Kidney tubule cell (primary cell): ENCODE measurements at regions not wholly inside any gene's neighbourhood (a gene's known extent, or its start where the extent isn't known, plus 50 kb on each side); places are given as distances from the start of the nearest gene placed in this dataset.

Source experiments
- DNase-seq: peaks from one replicate; pipeline ENCODE4 v3.0.0-alpha.2; 2018; ENCODE audit warnings: low spot score

DNA sequence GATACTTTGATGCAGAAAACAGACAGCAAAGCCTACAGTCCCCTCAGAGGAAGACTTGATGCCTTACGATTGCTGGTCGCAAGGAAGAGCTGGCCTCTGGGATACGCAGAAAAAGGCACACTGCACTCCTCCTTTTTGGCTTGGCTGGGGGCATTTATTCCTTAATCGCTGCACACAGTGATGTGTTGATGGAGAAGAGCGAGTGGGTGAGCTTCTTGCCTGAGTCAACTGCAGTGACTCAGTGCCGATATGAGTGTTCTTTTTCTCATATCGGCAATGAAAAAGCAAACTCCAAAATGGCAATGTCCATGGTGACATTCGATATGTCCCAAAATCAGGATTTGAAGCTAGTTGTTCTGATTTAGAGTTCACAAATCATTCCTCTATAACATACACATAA is 794.8 kb downstream of the HACE1 start:
- no peak for DNase-seq

DNA sequence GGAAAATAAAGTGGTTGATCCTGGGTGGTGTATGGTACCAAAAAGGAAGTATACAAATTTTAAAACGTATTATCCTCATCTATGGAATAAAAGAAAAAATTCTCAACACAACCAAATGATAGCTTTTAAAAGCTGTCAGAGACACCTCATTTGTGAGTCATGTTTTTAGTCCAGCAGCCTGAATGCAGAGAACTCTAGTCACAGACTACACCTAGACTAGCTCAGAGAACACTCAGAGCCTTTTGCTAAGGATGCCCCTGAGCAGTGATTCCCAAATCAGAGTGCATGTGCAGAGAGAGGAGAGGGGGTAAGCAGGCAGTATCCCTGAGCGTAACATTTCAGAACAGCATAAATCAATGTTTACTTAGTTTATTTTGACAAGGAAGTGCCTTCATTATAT is 809.3 kb downstream of the HACE1 start:
- no peak for DNase-seq

- no peak for DNase-seq
Observed at GRCh38 chr6:104046426-104046825, 813.3 kb downstream of the HACE1 start.

DNA sequence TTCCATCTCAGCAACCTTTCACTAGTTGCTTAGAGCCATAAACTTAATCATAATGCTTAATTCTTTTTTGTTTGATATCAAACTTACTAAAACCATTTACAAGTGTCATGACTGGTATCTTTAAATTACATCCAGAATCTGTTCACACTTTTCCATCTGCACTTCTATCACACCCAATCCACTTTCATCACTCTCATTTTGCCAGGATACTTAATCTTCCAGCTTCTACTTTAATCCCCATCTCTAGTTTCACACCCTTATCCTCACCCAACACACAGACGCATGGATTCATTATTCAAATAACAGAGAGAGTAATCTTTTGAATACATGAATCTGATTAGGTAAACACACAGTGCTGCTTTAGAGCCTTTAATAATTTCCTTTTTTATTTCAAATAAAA is 828.4 kb downstream of the HACE1 start:
- DNase-seq: no peak

GRCh38 chr6:104022126-104022525 is 837.6 kb downstream of the HACE1 start:
- DNase-seq: no peak

GRCh38 chr6:104019075-104019753 is 840.5 kb downstream of the HACE1 start:
- peak; percentile 1 for DNase-seq

- no peak for DNase-seq
Observed at GRCh38 chr6:104017410-104018381, 842.0 kb downstream of the HACE1 start.

- no peak for DNase-seq
Observed at GRCh38 chr6:104014163-104014959, 845.4 kb downstream of the HACE1 start.

GRCh38 chr6:104013312-104013971 is 846.3 kb downstream of the HACE1 start:
- no peak for DNase-seq

DNA sequence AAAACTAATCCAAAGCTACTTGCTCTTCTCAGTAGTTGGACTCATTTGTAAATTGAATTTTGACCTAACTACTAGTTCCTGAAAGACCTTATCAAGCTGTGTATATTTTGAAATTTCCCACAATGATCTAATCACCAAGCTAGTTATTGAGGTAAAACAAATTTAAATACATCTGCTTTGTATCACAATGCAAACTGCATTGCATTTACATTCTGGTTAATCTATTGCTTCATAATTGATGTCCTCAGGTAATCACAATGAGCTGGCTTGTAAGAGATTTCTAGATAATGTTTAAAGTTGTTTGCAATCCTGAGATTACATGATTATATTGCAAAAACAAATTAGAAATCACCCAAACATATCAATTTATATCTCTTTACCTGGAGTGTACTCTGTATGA is 848.8 kb downstream of the HACE1 start:
- no peak for DNase-seq

DNA sequence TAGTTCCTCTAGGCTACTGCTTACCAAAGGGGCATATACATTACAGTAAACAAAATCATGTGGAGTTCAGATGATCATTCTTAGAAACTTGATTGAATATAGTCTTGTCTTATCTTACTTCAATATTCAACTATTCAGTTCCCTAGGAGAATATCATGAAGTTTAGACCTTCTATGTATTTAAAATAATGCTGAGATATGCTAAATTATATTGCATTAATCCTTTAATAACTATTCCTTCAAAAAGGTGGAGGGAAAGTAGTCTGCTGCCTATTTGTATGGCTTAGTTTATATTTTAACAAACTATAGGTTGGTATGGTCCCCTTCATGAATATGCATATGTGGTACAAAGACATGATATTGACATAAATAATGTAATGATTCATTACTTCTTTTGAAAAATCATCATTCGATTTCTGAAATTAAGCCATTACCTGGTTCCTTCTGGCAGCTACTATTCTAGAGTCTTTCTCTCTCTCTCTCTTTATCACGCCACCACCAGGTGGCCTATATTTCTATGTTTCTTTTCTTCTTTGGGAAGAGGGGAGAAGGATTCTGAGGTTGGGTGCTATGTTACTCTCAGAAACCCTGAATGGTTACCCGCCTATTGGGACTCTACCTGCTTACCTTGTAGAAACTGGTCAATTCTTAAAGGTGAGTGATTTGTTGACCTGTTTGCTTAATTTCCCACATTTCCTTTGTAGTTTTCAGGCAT is 855.8 kb downstream of the HACE1 start:
- no peak for DNase-seq

DNA sequence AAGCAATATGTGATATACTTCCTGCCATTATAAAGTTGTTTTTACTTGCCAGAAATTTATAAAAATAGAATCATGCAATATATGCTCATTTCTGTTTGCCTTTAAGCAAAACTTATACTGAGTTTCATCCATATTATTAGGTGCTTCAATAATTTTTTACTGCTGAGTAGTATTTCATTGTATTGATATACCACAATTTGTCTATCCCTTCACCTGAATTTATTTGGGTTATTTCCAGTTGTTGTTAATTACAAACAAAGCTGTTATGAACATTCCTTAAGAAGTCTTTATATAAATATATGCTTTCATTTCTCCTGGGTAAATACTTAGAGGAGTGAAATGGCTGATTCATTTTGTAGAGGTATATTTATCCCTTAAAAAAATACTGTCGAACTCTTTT is 864.1 kb downstream of the HACE1 start:
- DNase-seq: no peak

GRCh38 chr6:103983860-103984259 is 875.9 kb downstream of the HACE1 start:
- DNase-seq: no peak

DNA sequence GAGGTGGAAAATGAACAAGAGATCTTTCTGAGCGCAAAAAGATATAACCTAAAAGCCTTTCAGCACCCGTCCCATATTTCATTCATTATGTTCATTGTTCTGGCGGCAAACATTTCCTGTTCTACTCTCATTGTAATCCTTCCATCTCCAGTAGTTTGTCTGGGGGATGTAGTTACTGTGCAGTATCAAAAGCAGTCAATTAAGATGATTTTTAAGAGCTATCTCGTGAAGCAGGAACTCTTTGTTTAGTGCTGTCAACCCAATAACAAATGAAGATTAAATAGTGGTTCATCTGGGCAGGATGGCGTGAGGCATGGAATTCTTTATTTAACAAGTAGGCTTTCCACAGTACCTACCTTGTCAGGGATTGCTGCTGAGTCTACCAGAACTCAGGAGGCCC is 876.7 kb downstream of the HACE1 start:
- DNase-seq: no peak

DNA sequence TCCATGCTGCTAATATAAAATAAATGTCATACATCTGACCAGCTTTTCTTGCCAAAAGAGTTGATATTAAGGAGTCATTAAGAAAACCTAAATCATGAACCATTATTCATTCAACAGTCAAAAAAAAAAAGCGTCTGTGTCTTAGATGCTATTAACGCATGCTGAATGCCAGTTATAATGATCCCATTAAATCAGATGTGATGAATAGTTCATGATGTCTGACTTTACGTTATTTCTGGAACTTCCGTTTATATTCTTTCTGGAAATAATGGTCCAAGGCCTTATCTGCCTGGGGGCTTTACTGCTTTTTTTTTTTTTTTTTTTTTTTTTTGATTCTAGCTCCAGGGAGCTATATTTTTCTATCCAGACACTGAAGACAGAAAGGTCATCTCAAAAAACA is 877.1 kb downstream of the HACE1 start:
- DNase-seq: no peak

- no peak for DNase-seq
Observed at GRCh38 chr6:103979308-103979707, 880.4 kb downstream of the HACE1 start.

DNA sequence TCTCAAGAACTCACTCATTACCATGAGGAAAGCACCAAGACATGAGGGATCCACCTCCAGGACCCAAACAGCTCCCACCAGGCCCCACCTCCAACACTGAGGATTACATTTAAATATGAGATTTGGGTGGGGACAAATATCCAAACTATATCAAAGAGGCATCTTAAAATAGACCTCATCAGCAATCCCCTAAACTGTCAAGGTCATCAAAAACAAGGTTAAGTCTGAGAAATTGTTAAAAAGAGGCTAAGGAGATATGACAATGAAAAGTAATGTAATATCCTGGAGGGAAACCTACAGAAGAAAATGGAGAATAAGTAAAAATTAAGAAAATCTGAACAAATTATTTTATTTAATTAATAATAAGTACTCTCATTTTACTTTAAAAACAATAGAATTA is 922.3 kb downstream of the HACE1 start:
- no peak for DNase-seq

GRCh38 chr6:103925317-103925716 is 934.4 kb downstream of the HACE1 start:
- DNase-seq: no peak

- DNase-seq: no peak
Observed at GRCh38 chr6:103910018-103910417, 949.7 kb downstream of the HACE1 start.

- no peak for DNase-seq
Observed at GRCh38 chr6:103908898-103909297, 950.8 kb downstream of the HACE1 start.

DNA sequence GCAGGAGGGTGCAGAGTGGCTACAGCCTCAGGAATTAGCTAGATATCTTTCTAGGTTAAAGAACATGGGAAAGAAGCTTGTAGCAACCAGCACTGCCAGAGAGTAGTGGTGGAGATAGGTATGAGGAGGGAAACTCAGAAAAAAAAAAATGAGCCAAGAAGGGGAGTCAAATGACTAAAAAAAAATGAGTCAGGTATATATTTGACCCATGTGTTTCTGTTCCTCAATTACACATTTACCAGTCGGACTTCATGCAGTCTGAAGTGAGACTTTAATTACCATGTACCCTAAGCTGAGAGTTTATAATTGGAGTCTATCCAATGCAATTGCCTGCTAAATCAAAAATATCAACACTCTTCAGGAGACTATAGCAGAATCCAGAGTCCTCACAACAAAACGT is 964.6 kb downstream of the HACE1 start:
- no peak for DNase-seq
